Stromal cell of bone marrow (primary cell): ENCODE measurements at regions not wholly inside any gene's neighbourhood (a gene's known extent, or its start where the extent isn't known, plus 50 kb on each side); places are given as distances from the start of the nearest gene placed in this dataset.

Experiments used
- DNase-seq: peaks from one replicate; pipeline ENCODE4 v3.0.0-alpha.2; 2012; ENCODE audit warnings: low read depth

DNA sequence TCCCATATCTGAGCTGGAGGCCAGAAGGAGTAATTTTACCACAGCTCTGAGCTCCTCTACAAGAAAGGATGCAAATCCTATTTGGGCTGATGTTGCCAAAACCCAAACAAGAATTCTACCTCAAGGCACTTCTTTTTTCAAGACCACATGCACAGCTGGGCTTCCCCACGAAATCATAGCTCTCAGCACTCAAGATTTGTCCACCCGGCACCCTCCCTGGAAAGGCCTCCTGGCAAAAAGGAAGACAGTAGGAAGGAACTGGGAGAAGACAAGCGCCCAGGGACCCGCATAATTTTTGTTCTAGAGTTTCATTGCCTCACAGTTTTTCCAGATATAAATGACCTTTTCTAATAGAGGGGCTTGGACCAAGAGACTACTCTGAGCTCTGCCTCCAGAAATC lies 90.5 kb downstream of the BANF2 start:
- no peak for DNase-seq

DNA sequence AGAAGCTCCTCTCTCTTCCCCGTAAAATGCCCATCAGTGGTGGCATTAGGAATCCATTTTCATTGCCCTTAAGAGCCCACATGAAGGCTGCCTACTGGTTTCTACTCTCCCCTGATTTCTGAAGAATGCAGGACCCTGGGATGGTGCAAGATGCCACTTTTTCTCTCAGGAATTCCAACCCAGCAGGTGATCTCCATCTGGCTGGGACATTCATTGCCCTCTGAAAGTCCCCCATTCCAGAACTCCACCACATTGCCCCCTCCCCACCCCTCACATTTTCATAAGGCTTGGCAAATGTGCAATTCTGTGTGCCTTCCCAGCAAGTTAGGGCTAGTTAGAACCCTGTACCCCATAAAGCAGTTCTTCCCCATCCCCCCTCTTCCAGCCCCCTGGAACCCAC lies 88.0 kb downstream of the BANF2 start:
- no peak for DNase-seq

DNA sequence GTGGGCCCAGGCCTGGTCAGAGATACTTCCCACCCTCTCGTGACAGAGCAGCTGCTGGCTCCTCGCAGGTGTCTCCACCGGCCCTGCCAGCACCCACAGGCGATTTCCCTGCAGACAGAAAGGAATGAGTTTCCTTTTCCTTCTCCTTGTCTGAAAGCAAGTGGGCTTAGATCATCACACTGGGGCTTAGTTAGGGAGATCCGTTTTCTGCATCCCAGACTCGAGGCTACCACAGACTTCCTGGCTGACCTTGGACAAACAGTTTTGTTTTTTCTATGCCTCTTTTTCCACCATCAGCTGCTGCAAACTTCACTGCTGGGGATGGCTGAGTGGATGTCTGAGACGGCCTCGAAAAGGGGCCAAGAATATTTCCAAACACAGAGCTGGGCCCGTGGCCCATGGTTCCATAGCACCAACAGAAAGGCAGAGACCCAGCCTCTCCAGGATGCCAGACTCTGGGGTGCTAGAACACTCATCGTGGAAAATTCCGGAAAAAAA lies 86.5 kb downstream of the BANF2 start:
- DNase-seq = peak; percentile 61
